Activated naive CD4-positive, alpha-beta T cell treated with Interleukin-2 at 50 U/mL for 16 hours (primary cell): ENCODE measurements at regions not wholly inside any gene's neighbourhood (a gene's known extent, or its start where the extent isn't known, plus 50 kb on each side); places are given as distances from the start of the nearest gene placed in this dataset.

Experiments used
- DNase-seq: peaks from one replicate; pipeline ENCODE4 v3.0.0-alpha.2; 2020

DNA sequence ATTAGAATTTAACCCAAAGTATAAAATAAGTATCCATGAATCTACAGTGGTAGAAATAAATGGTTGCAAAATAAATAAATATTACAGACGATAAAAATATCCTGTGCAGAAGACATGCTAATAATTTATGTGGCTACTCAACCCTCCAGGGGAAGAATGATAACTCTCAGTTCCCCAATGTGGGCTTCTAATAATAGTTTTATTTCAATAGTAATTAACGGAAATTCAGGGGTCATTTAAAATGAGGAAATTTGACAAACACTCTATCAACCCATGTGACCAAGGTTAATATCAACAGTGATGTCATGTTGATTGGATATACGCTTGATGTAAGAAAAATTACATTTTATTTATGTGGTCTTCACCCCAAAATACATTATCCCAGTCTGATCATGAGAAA lies 1082.6 kb upstream of the LRRTM3 start:
- no peak for DNase-seq

DNA sequence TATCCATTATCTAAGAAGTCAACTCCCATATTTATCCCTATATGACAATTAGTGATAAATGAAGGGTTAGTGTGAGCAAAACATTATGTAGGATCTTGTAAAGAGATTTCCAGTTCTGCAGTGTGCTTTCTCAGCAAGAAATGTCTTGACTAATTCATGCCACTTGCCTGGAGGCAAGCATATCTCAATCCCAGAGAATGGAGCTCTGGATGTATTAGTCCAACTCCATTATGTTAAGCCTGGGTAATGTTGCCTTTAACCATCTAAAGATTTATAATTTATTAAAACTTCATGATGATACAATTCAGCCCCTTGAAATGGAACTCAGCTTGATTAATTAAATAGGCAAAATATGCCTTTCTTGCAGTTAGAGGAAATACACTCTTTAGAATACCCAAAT lies 1079.9 kb upstream of the LRRTM3 start:
- DNase-seq: no peak

- DNase-seq: no peak
Observed at GRCh38 chr10:65846541-65846940, 1079.3 kb upstream of the LRRTM3 start.

GRCh38 chr10:65846949-65847348 lies 1078.9 kb upstream of the LRRTM3 start:
- DNase-seq: no peak

DNA sequence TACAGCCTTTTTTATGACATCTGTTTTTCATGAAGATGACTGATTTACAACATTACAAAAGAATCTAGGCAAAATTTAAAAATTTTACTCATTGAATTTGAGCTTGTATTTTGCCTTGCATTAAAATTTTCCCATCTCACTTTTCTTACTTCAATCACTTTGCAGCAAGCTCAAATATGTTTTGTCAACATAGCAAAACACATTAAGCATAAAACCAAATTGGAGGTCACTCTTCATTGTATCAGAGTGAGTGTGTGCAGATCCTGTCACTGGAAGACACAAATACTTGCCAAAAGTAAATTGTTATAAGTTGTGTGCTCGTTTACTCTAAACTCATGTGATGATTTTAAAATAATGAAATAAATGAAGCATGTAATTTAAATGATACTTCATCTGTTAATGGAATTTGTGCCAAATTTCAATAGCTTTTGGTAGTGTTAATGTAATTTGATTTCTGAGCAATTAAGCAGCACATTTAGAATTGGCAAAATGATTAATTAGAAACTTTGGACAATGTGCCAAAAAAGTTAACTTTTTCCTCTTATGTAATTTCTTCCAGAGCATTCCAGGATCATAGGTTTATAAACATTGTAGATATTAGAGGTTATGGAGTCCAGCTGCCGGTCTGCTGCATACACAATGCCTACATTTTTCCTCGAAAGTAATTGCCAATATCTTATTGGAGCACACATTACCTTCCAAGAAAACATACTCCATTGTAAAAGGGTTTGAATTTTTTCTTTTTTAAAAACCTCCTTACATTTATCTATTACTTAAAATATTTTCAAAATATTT lies 1078.2 kb upstream of the LRRTM3 start:
- DNase-seq: no peak

GRCh38 chr10:65858841-65859240 lies 1067.0 kb upstream of the LRRTM3 start:
- DNase-seq: no peak

DNA sequence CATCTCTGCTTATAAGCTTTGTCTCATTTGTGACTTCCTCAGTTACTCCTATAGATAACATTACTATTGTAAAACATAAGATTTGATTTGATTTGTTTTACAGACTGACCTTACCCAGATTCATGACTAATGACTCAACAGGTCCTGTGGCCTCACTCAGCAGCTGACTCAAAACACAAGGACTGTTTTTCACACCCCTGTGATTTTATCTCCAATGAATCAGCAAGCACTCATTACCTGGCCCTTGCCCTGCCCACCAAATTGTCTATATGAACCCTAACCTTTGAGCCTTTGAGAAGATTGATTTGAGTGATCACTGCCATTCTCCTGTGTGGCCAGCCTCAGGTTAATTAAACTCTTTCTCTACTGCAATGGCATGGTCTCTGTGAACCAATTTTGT lies 1064.6 kb upstream of the LRRTM3 start:
- DNase-seq: no peak
